Effector memory CD8-positive, alpha-beta T cell (primary cell): ENCODE measurements at regions not wholly inside any gene's neighbourhood (a gene's known extent, or its start where the extent isn't known, plus 50 kb on each side); places are given as distances from the start of the nearest gene placed in this dataset.
"Not testable (repeated sequence)": the region's sequence is repeated elsewhere in the genome, so short reads cannot be mapped to it uniquely, and the experiment has no call there.

Source experiments
- ATAC-seq: fragments of 150-1000 bp; cut with Tn5 transposase; replicated peaks from 2 replicates; pipeline ENCODE4 v1.10.0; 2021; ENCODE audit warnings: mild to moderate bottlenecking, moderate library complexity
- DNase-seq, 3 experiments: peaks; one replicate each; pipeline ENCODE4 v3.0.0; 2021
- H3K27ac Mint-ChIP-seq, 2 donors: one replicate each; pipeline ENCODE4 v1.8.0; 2022; ENCODE audit warnings: mild to moderate bottlenecking in 2 of 2, mixed read lengths in 2 of 2, moderate library complexity in 2 of 2
- H3K27me3 Mint-ChIP-seq, 2 donors: one replicate each; pipeline ENCODE4 v1.8.0; 2022; ENCODE audit warnings: mixed read lengths in 2 of 2
- H3K36me3 Mint-ChIP-seq: one replicate; pipeline ENCODE4 v1.8.0; 2022; ENCODE audit warnings: mild to moderate bottlenecking, moderate library complexity, mixed read lengths; ENCODE audit not compliant: insufficient read depth
- H3K4me1 Mint-ChIP-seq, 2 donors: one replicate each; pipeline ENCODE4 v1.8.0; 2022; ENCODE audit warnings: low read depth in 2 of 2, mixed read lengths in 2 of 2
- H3K4me3 Mint-ChIP-seq, 2 donors: one replicate each; pipeline ENCODE4 v1.8.0; 2022; ENCODE audit warnings: mild to moderate bottlenecking in 2 of 2, mixed read lengths in 2 of 2, moderate library complexity in 2 of 2
- H3K9me3 Mint-ChIP-seq, 2 donors: one replicate each; pipeline ENCODE4 v1.8.0; 2022; ENCODE audit warnings: mixed read lengths in 2 of 2

DNA sequence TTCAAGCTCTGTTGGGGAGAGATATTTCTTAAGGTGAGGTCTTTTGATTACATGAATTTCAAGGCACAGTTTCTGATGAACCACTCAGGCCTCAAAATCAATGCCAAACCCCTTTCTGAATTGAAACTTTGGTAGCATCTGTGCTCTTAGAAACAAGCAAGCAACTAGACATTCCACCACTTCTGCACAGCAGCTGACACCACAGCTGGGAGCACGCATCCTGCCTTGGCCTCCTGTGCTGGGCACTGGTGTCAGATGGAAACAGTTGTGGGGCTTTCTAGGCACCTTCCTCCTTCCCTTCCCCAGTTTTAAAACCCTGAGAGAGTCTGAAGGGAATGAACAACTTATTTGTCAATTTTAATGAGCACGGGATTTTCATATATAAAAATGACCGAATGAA is 360.2 kb downstream of the ADGRL2 start:
- ATAC-seq: no peak
- H3K4me1 Mint-ChIP-seq: no peaks in the 10 kb centered on the region
- no peaks in the 10 kb centered on the region for H3K36me3 Mint-ChIP-seq
- no peak overlapping the region for H3K4me3 Mint-ChIP-seq
- no peak overlapping the region for H3K27ac Mint-ChIP-seq
- no peaks in the 10 kb centered on the region for H3K27me3 Mint-ChIP-seq
- peaks cover 11 to 24% of the 10 kb centered on the region in 2 donors for H3K9me3 Mint-ChIP-seq
- DNase-seq: no peak

GRCh38 chr1:82160036-82160435 is 359.3 kb downstream of the ADGRL2 start:
- Mint-ChIP-seq H3K4me3 (no peak overlapping the region), H3K27ac (no peak overlapping the region), H3K9me3 (peaks cover 16 to 22% of the 10 kb centered on the region in 2 donors), H3K27me3 (no peaks in the 10 kb centered on the region), H3K36me3 (peaks cover 2% of the 10 kb centered on the region), H3K4me1 (no peaks in the 10 kb centered on the region)
- ATAC-seq (no peak), DNase-seq (no peak)

DNA sequence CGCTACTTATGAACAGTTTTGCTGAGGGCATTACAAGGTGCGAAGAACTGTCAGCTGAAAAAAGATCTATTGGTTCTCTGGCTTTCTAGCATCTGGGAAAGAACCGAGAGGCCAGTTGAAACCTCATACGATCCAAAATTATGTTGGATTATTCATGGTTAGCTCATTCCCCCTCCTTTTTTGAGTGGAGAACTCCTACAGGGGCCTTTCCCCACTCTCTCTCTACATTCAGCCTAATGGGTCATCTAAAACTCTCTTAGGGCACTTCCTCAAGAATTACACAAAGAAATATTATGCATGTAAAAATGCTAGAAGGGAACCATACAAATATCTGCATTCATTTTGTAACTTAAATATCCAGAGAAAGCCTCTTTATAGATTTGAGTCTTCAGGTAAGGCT is 358.2 kb downstream of the ADGRL2 start:
- Mint-ChIP-seq H3K4me1 (no peaks in the 10 kb centered on the region), H3K36me3 (peaks cover 2% of the 10 kb centered on the region), H3K9me3 (peaks cover 14 to 16% of the 10 kb centered on the region in 2 donors), H3K4me3 (no peak overlapping the region), H3K27me3 (no peaks in the 10 kb centered on the region), H3K27ac (no peak overlapping the region)
- ATAC-seq: no peak
- no peak for DNase-seq

- H3K27me3 Mint-ChIP-seq: no peaks in the 10 kb centered on the region
- peaks cover 10 to 16% of the 10 kb centered on the region in 2 donors for H3K9me3 Mint-ChIP-seq
- no peak overlapping the region for H3K27ac Mint-ChIP-seq
- H3K4me3 Mint-ChIP-seq: no peak overlapping the region
- DNase-seq (no peak), ATAC-seq (no peak)
- peaks cover 2% of the 10 kb centered on the region for H3K36me3 Mint-ChIP-seq
- no peaks in the 10 kb centered on the region for H3K4me1 Mint-ChIP-seq
Observed at GRCh38 chr1:82154219-82154970, 353.7 kb downstream of the ADGRL2 start.

- Mint-ChIP-seq H3K4me3 (no peak overlapping the region), H3K27me3 (no peaks in the 10 kb centered on the region)
Observed at GRCh38 chr1:82153752-82154151, 353.0 kb downstream of the ADGRL2 start.

GRCh38 chr1:82153272-82153629 is 352.5 kb downstream of the ADGRL2 start:
- peaks cover 2% of the 10 kb centered on the region for H3K36me3 Mint-ChIP-seq
- peaks cover 8 to 10% of the 10 kb centered on the region in 2 donors for H3K9me3 Mint-ChIP-seq
- no peak for ATAC-seq
- H3K4me3 Mint-ChIP-seq: no peak overlapping the region
- no peaks in the 10 kb centered on the region for H3K27me3 Mint-ChIP-seq
- DNase-seq: no peak
- H3K4me1 Mint-ChIP-seq: no peaks in the 10 kb centered on the region
- H3K27ac Mint-ChIP-seq: no peak overlapping the region

More at GRCh38 chr1:82153752-82154151, 353.0 kb downstream of the ADGRL2 start:
- peaks cover 2% of the 10 kb centered on the region for H3K36me3 Mint-ChIP-seq
- peaks cover 10 to 13% of the 10 kb centered on the region in 2 donors for H3K9me3 Mint-ChIP-seq
- no peak overlapping the region for H3K27ac Mint-ChIP-seq
- no peaks in the 10 kb centered on the region for H3K4me1 Mint-ChIP-seq
- ATAC-seq (no peak), DNase-seq (no peak)

DNA sequence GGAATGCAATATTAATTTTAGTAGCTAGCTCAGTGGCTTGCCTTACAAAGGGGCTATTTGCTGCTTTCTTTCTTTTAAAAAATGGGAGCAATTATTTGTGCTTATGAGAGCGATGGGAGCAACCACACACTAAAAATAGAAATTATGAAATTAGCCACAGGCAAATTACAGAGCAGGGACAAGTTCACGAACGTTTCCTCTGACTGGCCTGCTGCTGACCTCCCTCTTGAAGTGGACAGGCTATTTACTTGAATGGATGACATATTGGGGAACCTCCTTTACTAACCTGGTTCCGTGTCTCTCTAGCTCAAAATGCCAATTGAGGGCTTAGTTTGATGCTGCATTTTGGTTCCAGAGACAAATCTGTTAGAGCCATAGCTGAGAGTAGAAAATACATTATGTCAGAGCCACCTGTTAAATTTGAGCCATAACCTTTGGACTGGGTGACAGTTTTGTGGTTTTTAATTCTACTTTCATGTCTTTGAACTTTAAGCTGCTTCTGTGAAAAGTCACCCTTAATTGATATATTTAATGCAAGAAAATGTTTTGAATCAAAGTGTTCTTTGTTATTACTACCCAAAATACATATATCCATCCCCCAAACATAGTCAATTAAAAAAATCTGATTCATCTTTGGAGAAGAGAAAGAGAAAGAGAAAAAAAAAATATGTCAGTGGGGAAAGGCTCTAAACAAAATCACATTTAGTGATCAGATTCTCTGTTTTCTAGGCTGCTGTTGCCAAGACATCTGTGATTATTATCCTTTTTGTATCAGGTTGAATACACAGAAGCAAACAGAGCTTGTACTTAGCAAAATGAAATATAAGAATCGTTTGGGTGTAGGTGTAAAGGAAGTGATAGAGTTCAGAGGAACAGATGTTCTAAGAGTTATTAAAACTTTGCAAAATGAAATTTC is 351.9 kb downstream of the ADGRL2 start:
- Mint-ChIP-seq H3K36me3 (peaks cover 2% of the 10 kb centered on the region), H3K9me3 (peaks cover 8 to 10% of the 10 kb centered on the region in 2 donors), H3K27ac (no peak overlapping the region), H3K27me3 (no peaks in the 10 kb centered on the region), H3K4me1 (no peaks in the 10 kb centered on the region), H3K4me3 (no peak overlapping the region)
- DNase-seq (no peak), ATAC-seq (no peak)

DNA sequence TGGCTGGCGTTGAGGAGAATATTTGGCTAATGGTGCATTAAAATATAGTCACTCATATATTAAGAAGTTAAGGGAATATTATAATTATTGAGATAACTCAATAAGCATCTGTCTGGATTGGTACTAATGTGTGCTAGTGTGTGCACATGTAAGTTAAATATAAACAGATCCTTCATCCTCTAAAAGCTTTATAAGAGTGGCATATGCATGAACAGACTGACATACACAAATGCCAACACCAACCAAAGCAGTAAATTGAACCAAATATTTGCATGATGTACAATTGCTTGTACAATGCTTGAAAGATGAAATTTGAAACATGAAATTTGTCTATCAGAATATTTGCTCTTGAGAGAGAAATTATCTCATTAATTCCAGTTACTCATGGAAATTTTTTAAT is 344.9 kb downstream of the ADGRL2 start:
- Mint-ChIP-seq H3K36me3 (no peaks in the 10 kb centered on the region), H3K4me3 (no peak overlapping the region), H3K4me1 (no peaks in the 10 kb centered on the region), H3K27ac (no peak overlapping the region), H3K27me3 (no peaks in the 10 kb centered on the region), H3K9me3 (peaks cover 11% of the 10 kb centered on the region in 2 donors)
- DNase-seq: no peak
- no peak for ATAC-seq

- Mint-ChIP-seq H3K4me3 (no peak overlapping the region), H3K27me3 (no peaks in the 10 kb centered on the region), H3K36me3 (no peaks in the 10 kb centered on the region), H3K4me1 (no peaks in the 10 kb centered on the region), H3K27ac (no peak overlapping the region), H3K9me3 (peaks cover 11 to 19% of the 10 kb centered on the region in 2 donors)
- no peak for ATAC-seq
- no peak for DNase-seq
Observed at GRCh38 chr1:82143108-82143833, 342.5 kb downstream of the ADGRL2 start.

DNA sequence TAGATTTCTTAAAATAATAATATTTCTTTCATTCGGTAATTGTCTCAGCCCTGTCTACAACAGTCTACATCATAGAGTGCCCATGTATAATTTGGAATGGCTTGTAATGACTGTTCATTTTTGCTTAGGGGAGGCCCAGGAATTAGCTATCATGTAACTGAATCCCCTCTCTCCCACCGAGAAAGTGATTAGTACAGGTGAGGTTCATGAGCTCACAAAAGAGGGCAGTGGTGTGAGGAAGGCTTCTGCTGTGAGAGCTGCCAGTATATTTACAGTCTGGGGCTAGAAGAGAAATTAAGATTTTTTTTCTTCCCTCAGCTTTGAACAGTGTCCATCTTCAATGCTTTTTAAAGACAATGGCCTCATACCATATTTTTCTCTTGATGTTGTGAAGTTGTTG is 340.7 kb downstream of the ADGRL2 start:
- H3K27me3 Mint-ChIP-seq: no peaks in the 10 kb centered on the region
- H3K9me3 Mint-ChIP-seq: peaks cover 11 to 19% of the 10 kb centered on the region in 2 donors
- no peaks in the 10 kb centered on the region for H3K36me3 Mint-ChIP-seq
- DNase-seq (no peak), ATAC-seq (no peak)
- no peaks in the 10 kb centered on the region for H3K4me1 Mint-ChIP-seq
- no peak overlapping the region for H3K4me3 Mint-ChIP-seq
- H3K27ac Mint-ChIP-seq: no peak overlapping the region

DNA sequence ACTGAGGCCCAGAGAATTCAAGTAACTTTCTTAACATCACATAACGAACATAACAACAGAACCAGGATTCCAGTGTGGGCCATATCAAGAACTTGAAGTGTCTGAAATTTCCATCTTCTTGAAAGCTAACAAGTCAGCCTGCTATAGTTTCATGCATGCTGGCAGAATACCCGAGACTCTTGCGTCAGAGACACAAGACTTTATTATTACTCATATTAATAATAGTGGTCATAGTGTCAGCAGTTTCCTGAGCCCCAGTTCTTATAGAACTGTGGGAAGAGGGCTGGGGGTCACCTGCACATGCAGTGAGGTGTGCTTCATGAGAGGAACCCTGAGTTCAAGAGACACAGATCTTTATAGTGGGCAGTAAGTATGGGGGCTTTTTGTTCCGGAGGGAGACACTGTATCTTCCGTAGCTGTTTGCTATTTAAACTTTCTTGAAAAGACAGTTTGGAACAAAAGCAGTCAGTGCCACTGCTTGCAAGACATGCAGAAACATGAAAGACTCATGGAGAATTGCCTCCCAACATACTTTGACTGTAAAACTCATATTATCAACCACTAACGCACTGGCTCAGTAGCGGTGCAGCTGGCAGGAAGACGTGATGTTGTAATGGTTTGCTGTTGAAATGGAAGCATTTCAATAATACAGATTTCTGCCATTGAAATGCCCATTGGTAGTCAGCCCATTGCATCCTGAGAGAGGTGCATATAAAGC is 339.2 kb downstream of the ADGRL2 start:
- no peak overlapping the region for H3K4me3 Mint-ChIP-seq
- DNase-seq (no peak), ATAC-seq (no peak)
- no peaks in the 10 kb centered on the region for H3K4me1 Mint-ChIP-seq
- H3K9me3 Mint-ChIP-seq: peaks cover 9 to 19% of the 10 kb centered on the region in 2 donors
- H3K27me3 Mint-ChIP-seq: no peaks in the 10 kb centered on the region
- H3K36me3 Mint-ChIP-seq: no peaks in the 10 kb centered on the region
- H3K27ac Mint-ChIP-seq: no peak overlapping the region

DNA sequence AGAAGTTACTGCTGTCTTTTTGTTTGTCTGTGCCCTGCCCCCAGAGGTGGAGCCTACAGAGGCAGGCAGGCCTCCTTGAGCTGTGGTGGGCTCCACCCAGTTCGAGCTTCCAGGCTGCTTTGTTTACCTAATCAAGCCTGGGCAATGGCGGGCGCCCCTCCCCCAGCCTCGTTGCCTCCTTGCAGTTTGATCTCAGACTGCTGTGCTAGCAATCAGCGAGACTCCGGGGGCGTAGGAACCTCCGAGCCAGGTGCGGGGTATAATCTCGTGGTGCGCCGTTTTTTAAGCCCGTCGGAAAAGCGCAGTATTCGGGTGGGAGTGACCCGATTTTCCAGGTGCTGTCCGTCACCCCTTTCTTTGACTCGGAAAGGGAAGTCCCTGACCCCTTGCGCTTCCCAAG is 335.6 kb downstream of the ADGRL2 start:
- peaks cover 4 to 12% of the 10 kb centered on the region in 2 donors for H3K9me3 Mint-ChIP-seq
- ATAC-seq, DNase-seq, H3K27ac Mint-ChIP-seq, H3K36me3 Mint-ChIP-seq, H3K27me3 Mint-ChIP-seq, H3K4me1 Mint-ChIP-seq, H3K4me3 Mint-ChIP-seq: not testable (repeated sequence)

DNA sequence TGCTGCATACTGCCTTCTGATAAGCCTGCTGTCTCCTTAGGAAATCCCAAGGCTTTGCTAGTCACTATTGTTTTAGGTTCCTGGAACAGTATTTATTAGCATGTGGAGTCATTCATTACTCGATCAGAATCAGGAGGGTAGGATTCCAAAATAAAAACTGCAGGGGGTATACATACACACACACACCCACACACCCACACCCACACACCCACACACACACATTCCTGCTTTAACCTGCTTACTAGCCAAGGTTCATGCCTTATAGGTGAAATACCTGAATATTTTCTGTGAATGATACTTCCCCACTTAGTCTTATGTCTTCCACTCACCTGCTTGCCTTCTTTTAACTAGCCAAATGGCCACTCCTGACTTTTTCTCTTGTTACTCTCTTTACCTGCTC is 325.1 kb downstream of the ADGRL2 start:
- ATAC-seq: no peak

More for the DNA sequence above, 325.1 kb downstream of the ADGRL2 start:
- Mint-ChIP-seq H3K36me3 (no peaks in the 10 kb centered on the region), H3K4me3 (no peak overlapping the region), H3K9me3 (peaks cover 0 to 6% of the 10 kb centered on the region in 2 donors), H3K4me1 (no peaks in the 10 kb centered on the region), H3K27ac (no peak overlapping the region), H3K27me3 (no peaks in the 10 kb centered on the region)
- no peak for DNase-seq
